ENCODE measurements at regions not wholly inside any gene's neighbourhood (a gene's known extent, or its start where the extent isn't known, plus 50 kb on each side); places are given as distances from the start of the nearest gene placed in this dataset.

- BruUV-seq (replicated peaks), result no TSS peak
- Histone ChIP-seq H3K9me3 (ENCODE audit: low read length) (no peaks in the 10 kb centered on the region), H2AFZ (ENCODE audit: low read length) (no peak overlapping the region), H3K9me2 (ENCODE audit: insufficient read depth, low read length) (no peaks in the 10 kb centered on the region), H3K4me1 (ENCODE audit: insufficient read depth, low read length, poor library complexity, severe bottlenecking) (no peaks in the 10 kb centered on the region), H3K4me2 (ENCODE audit: low read length) (no peak overlapping the region), H3K27ac (ENCODE audit: low read depth, low read length, poor library complexity, severe bottlenecking) (no peak overlapping the region), H4K20me1 (ENCODE audit: insufficient read depth, low read length) (no peaks in the 10 kb centered on the region), H3K36me3 (ENCODE audit: insufficient read depth, low read length) (no peaks in the 10 kb centered on the region), H3K79me2 (ENCODE audit: insufficient read depth, low read depth, low read length) (no peaks in the 10 kb centered on the region), H3K4me3 (ENCODE audit: low read depth, low read length, poor library complexity, severe bottlenecking) (no peak overlapping the region)
- TF ChIP-seq CTCF (conservative IDR thresholded peaks at IDR 0.05; ENCODE audit: low read length) (no peak), EZH2phosphoT487 (IDR thresholded peaks at IDR 0.05; ENCODE audit: borderline replicate concordance, low read depth, low read length) (no peak)
- ChIA-PET POLR2A (no interaction called here), CTCF (ENCODE audit: unreplicated experiment) (no interaction called here)
- intact Hi-C loops (cut with micrococcal nuclease; ENCODE audit: unreplicated experiment), result no loop called here
- DNase-seq (ENCODE audit: low spot score), result no peak
Observed at GRCh38 chr7:21218155-21218554, 209.7 kb upstream of the SP4 start.

- DNase-seq (ENCODE audit: low spot score), result no peak
- H2AFZ ChIP-seq (ENCODE audit: low read length), result no peak overlapping the region
- CTCF ChIA-PET (ENCODE audit: unreplicated experiment), result no interaction called here
- H3K36me3 ChIP-seq (ENCODE audit: insufficient read depth, low read length), result no peaks in the 10 kb centered on the region
- no TSS peak for BruUV-seq (replicated peaks)
- intact Hi-C loops (cut with micrococcal nuclease; ENCODE audit: unreplicated experiment), result no loop called here
- no peaks in the 10 kb centered on the region for H3K9me2 ChIP-seq (ENCODE audit: insufficient read depth, low read length)
- POLR2A ChIA-PET, result no interaction called here
- H3K4me1 ChIP-seq (ENCODE audit: insufficient read depth, low read length, poor library complexity, severe bottlenecking), result no peaks in the 10 kb centered on the region
- TF ChIP-seq CTCF (conservative IDR thresholded peaks at IDR 0.05; ENCODE audit: low read length) (no peak), EZH2phosphoT487 (IDR thresholded peaks at IDR 0.05; ENCODE audit: borderline replicate concordance, low read depth, low read length) (no peak)
- no peak overlapping the region for H3K4me3 ChIP-seq (ENCODE audit: low read depth, low read length, poor library complexity, severe bottlenecking)
- H3K4me2 ChIP-seq (ENCODE audit: low read length), result no peak overlapping the region
- no peak overlapping the region for H3K27ac ChIP-seq (ENCODE audit: low read depth, low read length, poor library complexity, severe bottlenecking)
- H3K79me2 ChIP-seq (ENCODE audit: insufficient read depth, low read depth, low read length), result no peaks in the 10 kb centered on the region
- H4K20me1 ChIP-seq (ENCODE audit: insufficient read depth, low read length), result no peaks in the 10 kb centered on the region
- H3K9me3 ChIP-seq (ENCODE audit: low read length), result no peaks in the 10 kb centered on the region
Observed at GRCh38 chr7:21221130-21221529, 206.8 kb upstream of the SP4 start.

GRCh38 chr7:21238400-21239116 lies 189.3 kb upstream of the SP4 start:
- H3K36me3 ChIP-seq (ENCODE audit: insufficient read depth, low read length), result no peaks in the 10 kb centered on the region
- TF ChIP-seq EZH2phosphoT487 (IDR thresholded peaks at IDR 0.05; ENCODE audit: borderline replicate concordance, low read depth, low read length) (no peak), CTCF (conservative IDR thresholded peaks at IDR 0.05; ENCODE audit: low read length) (no peak)
- ChIA-PET POLR2A (interaction anchor here (0.7 kb wide), 2 partner anchors 10 to 24 kb away, joined by 3 to 4 read pairs; no protein-coding TSS in a partner anchor), CTCF (ENCODE audit: unreplicated experiment) (no interaction called here)
- no peak overlapping the region for H3K4me3 ChIP-seq (ENCODE audit: low read depth, low read length, poor library complexity, severe bottlenecking)
- no peak overlapping the region for H3K4me2 ChIP-seq (ENCODE audit: low read length)
- H3K9me2 ChIP-seq (ENCODE audit: insufficient read depth, low read length), result no peaks in the 10 kb centered on the region
- no peaks in the 10 kb centered on the region for H3K9me3 ChIP-seq (ENCODE audit: low read length)
- no peak for DNase-seq (ENCODE audit: low spot score)
- BruUV-seq (replicated peaks), result no TSS peak
- no peak overlapping the region for H2AFZ ChIP-seq (ENCODE audit: low read length)
- H3K27ac ChIP-seq (ENCODE audit: low read depth, low read length, poor library complexity, severe bottlenecking), result no peak overlapping the region
- no peaks in the 10 kb centered on the region for H4K20me1 ChIP-seq (ENCODE audit: insufficient read depth, low read length)
- no peaks in the 10 kb centered on the region for H3K4me1 ChIP-seq (ENCODE audit: insufficient read depth, low read length, poor library complexity, severe bottlenecking)
- intact Hi-C loops (cut with micrococcal nuclease; ENCODE audit: unreplicated experiment), result no loop called here
- no peaks in the 10 kb centered on the region for H3K79me2 ChIP-seq (ENCODE audit: insufficient read depth, low read depth, low read length)

Measured in OCI-LY7 (cell line).